ENCODE measurements at regions not wholly inside any gene's neighbourhood (a gene's known extent, or its start where the extent isn't known, plus 50 kb on each side); places are given as distances from the start of the nearest gene placed in this dataset.

DNA sequence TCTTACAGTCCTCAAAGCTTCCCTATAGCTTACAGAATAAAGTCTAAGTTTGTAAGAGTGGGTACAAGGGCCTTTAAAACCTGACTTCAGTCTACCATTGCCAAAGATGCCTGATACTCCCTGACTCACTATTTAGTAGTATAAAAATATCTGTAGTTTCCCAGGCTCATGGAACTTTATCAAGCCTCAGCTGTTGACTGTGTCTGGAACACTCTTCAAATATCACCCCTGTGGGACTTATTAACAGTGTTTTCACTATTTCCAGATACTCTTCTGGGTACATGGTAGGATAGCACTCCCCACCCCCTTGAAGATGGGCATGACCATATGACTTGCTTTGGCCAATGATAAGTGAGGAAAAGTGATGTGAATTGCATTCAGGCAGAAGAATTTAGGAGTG, 105.3 kb upstream of the TENT5A start:
- DNase-seq, result no peak

DNA sequence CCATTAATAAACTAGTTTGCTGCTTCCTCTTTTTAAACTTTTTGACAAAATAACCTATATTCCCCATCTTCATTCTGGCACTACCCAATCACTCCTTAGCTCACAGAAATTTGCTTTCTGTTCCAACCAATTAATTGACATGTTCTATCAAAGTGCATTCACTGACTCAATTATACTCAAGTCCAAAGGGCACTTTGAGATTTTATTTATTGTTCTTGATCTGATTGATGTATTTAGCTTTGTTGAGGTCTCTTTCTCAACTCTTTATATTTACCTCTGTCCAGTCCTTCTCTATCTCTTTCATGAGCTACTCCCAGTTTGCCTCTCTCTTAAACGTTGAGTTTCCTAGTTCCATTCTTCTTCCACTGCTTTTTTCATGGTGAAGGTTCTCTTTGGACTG, 104.4 kb upstream of the TENT5A start:
- DNase-seq, result no peak

GRCh38 chr6:81854474-81854873, 102.0 kb upstream of the TENT5A start:
- DNase-seq, result no peak

- DNase-seq, result no peak
Measured at GRCh38 chr6:81853975-81854374, 101.5 kb upstream of the TENT5A start.

- DNase-seq, result no peak
Measured at GRCh38 chr6:81849248-81849647, 96.8 kb upstream of the TENT5A start.

DNA sequence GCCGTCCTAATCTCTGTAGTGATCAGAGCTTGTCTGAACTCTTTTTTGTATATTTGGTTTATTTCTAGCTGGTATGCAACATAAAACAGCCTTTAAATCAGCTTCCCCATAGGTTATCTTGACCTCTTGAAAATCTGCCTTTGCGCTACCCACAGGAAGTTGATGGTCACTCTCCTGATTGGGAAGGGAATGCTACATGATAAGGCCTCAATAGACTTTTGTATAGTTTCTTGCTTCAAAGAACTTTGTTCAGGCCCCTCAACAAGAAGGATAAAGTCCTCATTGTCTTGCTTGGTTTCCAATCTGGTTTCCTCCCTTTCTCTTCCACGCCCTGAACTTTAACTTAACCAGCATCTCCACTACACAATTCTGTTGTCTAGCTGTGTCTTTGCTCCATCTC, 95.4 kb upstream of the TENT5A start:
- DNase-seq, result no peak

DNA sequence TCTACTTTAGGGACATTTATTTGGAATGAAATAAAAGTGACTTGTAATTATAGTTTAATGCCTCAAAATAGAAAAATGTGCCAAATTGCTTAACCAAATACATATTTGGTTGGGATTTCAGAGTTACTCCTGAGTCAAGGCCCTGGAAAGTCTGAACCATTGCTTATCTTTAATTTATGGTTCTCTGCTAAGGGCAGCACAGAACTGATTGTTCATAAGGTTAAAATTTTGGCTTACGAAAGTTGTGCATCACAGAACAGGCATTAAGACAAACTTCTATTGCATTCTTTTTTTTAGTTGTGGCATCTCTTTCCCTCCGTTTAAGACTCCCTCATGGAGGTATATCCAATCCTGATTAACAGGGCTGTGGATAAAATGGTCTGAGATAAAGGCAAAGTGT, 92.2 kb upstream of the TENT5A start:
- DNase-seq, result no peak

DNA sequence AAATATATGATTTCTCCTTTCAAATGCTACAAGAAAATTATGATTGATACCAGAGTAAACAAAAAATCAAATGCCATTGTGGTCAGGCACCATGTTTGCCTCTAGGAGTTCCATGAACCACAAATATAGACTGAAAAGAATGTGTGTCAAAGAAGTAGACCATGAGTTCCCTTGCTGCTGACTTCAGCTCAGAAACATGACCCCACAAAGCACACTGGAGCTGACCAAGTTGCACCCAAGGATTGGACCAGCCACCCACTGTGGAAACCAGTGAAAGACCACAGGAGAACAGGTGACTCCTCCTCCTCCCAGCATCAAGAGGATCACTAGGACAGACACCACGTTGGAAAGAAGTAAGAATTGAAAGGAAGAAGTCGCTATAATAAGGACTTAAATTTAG, 90.8 kb upstream of the TENT5A start:
- DNase-seq, result no peak

DNA sequence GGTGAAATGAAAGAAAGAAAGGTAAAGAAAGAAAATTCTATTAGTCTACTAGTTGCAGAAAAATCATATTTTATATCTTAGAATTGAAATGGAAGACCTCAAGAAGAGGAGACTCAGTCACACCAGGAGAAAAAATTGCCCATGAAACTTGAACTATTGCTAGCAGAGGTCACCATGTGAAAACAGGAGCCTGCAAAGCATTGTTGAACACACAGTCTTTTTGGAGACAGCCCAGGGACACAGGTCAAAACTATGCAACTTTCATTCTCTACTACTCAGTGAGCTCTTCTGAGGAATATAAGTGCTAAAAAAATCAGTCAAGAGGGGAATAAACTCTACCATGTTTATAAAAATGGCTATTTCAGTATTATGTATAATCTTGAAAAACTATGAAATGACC, 89.8 kb upstream of the TENT5A start:
- DNase-seq, result no peak

DNA sequence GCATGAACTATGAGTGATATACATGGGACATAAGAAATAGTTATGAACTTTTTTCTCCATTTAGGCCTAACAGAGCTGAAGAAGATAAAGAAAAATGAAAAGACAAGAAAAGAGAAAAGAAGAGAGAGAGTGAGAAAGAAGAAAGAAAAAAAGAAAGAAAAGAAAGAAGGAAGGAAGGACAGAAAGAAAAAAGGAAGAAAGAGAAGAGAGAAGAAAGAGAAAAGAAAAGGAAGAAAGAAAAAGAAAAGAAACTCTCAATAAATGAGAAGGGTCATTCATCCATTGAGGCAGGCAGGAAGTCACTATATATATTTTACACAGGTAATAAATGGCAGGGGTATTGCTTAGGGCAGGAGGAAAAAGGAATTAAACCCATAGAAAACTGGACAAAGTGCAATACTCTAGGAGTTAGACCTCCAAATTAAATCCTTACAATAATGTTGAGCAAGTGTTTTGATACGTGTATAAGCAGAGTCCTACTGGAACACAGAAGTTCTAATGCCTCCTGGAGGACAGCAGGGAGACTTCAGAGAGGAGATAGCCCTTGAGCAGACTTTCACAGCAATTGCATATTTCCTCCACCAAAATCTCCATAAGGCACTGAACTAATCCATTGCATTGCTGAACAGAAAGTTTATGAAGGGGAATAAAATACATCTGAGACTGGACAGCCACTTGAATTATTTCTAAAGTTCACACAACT, 86.4 kb upstream of the TENT5A start:
- no peak for DNase-seq

- DNase-seq, result no peak
Measured at GRCh38 chr6:81838031-81838430, 85.5 kb upstream of the TENT5A start.

DNA sequence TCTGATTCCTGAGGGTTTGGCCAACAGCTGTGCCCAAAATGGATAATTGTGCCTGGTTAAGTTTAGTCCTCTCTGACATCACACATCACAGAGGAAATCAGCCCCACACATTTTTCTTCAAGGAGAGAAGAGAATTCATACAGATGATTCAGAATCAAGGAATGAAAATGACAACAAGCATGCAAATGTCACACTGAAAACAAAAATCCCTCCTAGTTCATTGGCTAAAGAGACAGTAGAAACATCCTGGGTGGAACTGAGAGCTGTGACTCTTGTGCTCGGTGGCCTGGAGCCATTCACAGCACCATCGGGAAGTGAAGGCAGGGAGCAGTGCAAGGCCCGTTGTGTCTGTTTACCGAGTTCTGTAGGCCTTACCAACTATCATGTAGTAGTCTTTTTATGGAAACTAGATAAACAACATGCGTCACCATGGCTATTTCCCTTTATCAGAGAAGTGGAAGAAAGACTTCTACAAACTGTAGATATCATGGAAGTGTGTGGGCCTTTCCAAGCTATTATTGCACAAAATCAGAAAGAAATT, 81.7 kb upstream of the TENT5A start:
- DNase-seq, result no peak

DNA sequence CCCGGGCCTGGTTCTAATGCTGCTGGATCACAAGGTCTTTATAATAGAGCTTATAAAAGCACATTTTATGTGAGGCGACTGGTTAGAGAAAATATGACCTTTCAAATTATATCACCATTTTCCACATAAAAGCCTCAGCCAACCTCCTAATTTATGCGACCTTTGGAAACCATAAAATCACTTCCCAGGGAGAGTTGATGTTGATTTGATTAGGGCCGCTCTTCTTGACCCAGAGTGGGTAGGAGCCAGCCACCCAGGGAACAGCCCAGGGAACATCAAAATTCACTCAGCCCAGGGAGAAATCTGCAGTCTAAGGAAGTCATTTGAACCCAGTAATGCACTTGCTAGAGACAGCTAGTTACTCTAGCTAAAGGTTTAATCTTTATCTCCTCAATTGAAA, 79.8 kb upstream of the TENT5A start:
- DNase-seq, result no peak

DNA sequence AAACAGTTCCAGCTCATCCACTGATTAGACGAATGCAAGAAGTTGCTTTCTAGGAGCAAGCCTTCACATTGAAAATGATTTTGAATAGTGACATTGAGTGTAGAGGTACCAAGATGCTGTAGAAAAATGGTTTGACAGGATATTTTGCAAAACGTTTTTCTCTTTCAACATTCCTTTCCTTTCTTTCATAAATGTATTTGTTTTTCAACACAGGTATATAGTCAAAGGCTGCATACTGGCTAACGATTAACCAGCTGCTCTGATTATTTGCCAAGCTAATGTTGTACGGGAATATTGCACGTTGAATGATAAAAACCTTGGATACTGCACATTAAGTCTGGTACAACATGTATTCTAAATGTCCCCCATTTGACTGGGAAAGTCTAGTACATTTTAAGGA, 78.8 kb upstream of the TENT5A start:
- no peak for DNase-seq

- no peak for DNase-seq
Measured at GRCh38 chr6:81826784-81827183, 74.3 kb upstream of the TENT5A start.

DNA sequence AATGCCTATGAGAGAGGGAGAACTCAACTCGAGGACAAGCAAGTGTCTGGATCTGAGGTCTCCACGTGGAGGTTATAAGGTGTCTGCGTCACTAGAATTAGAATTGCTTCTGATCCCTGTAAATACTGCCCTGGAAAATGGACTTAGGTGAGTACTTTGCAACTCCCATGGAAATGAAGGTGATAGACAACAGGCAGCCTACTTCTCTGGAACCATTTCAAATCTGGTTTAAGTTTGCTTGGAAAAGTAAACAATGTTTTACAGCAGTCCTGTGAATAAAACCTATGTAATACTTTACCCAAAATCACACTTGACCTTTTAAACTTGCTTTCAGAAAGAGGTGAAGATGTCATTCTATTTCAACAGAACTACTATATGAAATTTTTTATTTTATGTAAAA, 70.1 kb upstream of the TENT5A start:
- DNase-seq, result no peak

DNA sequence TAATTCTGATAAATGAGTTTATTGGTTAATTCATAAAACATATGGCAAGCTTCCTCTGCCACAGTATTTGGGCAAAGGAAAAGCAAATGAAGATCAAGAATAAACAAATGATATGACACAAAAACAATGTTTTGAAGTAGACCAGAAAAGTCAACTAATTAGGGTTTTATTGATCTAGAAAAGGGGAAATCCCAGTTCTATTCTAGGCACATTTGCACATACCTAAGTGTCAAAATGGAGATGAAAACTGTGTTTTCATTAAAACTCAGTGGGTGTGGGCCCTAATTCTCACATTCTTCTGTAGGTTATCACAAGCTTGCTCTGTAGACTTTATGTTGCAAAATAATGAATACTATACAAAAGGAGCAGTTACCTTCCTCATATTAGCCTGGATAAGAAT, 69.0 kb upstream of the TENT5A start:
- no peak for DNase-seq

- no peak for DNase-seq
Measured at GRCh38 chr6:81820980-81821379, 68.5 kb upstream of the TENT5A start.

DNA sequence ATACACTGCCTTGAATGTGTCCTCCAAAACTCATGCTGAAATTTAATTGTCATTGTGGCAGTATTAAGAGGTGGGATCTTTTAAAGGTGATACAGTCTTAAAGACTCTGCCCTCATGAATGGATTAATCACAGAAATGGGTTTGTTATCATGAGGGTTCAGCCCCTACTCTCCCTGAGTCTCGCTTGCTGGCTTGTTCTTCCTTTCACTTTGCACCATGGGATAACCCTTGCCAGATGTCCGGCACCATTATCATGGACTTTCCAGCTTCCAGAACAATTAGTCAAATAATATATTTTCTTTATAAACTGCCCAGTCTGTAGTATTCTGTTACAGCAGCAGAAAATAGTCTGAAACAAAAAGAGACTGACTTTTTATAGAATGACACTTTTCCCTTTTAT, 67.9 kb upstream of the TENT5A start:
- DNase-seq, result no peak

DNA sequence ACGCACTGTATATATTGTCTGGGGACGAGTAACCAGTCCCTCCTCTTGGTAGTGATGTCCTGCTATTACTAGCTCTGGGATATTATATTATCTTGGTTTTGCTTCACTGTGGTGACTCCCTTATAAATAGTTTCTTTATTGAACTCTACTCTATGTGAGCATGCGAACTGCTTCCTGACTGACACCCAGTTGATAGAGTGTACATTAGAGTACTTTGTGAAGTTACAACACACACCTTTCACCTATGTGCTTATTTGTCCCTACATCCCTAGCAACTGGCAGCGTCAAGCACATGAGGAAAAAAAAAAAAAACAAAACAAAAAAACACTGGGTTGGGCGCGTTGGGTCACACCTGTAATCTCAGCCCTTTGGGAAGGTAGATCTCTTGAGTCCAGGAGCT, 67.3 kb upstream of the TENT5A start:
- no peak for DNase-seq

DNA sequence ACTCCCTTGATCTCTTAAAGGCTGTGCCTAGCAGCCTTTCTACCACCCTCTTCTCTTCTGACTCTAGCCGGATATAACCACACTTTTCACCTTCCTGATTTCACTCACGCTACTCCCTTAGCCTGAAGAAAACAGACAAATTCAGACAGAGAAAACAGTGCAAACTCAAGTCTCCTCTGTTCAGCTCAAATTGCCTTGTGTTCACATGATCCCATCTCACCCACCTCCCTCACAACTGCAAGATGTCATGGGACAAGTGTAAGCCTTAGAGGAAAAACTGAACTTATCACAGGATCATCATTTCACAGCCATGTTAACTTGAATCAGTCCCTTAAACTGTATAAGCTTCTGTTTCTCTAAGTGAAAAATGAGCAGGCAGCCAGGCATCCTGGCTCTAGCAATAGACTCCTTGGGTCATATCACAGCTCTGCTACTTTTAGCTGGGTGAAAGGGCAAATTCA, 66.5 kb upstream of the TENT5A start:
- DNase-seq, result no peak

DNA sequence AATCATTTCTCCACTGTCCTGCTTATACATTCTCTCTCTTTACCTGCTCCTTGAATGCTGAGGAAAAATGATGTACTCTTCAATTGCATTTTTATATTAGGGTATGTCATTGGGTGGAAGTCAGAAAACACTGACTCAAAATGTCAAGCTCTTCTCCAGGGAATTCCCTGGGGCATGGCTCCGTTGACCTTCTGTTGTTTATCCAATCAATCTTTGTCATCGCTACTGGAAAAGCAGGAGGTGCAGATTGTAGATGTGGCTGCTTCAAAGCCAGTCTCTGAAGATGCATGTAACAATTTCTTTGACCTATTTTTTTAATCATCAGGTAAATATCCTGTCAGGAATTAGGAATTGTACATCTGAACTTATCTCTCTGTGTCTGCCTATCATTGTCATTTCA, 63.9 kb upstream of the TENT5A start:
- peak; percentile 4 for DNase-seq

DNA sequence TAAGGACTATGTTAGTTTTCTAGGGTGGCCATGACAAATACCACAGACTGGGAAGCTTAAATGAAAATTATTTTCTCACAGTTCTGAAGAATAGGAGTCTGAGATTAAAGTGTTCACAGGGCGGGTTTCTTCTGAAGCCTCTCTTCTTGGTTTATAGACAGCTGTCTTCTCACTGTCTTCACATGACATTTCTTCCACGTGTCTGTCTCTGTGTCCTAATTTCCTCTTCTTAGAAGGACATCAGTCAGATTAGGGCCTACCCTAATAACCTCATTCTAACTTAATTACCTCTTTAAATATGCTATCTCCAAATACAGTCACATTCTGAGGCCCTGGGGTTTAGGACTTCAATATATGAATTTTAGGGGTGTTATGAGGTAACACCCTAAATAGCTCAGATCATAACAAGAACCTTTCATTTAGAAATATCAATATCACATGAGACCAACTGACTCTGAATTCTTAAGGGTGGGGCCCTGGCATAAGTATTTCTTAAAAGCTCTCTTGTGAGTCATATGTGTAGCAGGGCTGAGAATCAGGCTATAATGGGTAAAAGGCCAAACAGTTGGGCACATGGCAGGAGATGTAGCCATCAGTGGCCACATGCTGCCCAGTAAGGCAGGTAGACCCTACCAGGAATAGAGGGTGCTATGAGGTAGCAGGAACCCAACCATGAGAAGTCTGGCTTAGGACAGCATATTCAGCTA, 62.0 kb upstream of the TENT5A start:
- DNase-seq, result no peak

DNA sequence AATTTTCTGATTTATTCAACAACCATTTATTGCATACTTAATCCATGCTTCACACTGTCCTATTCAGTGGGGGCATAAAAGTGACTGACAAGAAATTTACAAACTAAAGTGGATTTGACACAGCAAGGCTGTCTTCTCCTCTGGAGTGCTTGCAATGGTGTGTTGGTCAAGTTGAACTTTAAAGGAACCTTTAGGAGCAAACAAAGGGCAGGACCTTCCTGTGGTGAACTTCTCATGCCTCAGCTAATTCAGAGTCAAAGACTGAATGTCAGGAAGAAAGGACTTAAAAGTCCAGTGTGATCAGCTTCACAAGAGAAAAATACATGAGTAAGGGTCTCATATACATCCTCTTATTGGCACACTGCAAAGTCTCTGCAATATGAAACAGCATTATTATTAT, 60.8 kb upstream of the TENT5A start:
- DNase-seq, result no peak

GRCh38 chr6:81812401-81812800, 59.9 kb upstream of the TENT5A start:
- no peak for DNase-seq

All from NCI-H1694 treated with DMSO at 0.1 percent for 48 hours (cell line).